ENCODE measurements at regions not wholly inside any gene's neighbourhood (a gene's known extent, or its start where the extent isn't known, plus 50 kb on each side); places are given as distances from the start of the nearest gene placed in this dataset.
"Not testable (repeated sequence)": the region's sequence is repeated elsewhere in the genome, so short reads cannot be mapped to it uniquely, and the experiment has no call there.

DNA sequence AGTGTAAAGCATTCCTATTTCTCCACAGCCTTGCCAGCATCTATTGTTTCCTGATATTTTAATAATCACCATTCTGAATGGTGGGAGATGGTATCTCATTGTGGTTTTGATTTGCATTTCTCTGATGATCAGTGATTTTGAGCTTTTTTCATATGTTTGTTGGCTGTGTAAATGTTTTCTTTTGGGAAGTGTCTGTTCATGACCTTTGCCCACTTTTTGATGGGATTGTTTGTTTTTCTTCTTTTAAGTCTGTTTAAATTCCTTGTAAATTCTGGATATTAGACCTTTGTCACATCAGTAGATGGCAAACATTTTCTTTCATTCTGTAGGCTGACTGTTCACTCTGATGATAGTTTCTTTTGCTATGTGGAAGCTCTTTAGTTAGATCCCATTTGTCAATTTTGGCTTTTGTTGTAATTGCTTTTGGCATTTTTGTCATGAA, 461.5 kb upstream of the GCFC2 start:
- TF ChIP-seq, protein P1, sequence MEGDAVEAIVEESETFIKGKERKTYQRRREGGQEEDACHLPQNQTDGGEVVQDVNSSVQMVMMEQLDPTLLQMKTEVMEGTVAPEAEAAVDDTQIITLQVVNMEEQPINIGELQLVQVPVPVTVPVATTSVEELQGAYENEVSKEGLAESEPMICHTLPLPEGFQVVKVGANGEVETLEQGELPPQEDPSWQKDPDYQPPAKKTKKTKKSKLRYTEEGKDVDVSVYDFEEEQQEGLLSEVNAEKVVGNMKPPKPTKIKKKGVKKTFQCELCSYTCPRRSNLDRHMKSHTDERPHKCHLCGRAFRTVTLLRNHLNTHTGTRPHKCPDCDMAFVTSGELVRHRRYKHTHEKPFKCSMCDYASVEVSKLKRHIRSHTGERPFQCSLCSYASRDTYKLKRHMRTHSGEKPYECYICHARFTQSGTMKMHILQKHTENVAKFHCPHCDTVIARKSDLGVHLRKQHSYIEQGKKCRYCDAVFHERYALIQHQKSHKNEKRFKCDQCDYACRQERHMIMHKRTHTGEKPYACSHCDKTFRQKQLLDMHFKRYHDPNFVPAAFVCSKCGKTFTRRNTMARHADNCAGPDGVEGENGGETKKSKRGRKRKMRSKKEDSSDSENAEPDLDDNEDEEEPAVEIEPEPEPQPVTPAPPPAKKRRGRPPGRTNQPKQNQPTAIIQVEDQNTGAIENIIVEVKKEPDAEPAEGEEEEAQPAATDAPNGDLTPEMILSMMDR (IDR thresholded peaks at IDR 0.05; ENCODE audit: low read depth, low read length, poor library complexity, severe bottlenecking) = not testable (repeated sequence)
- not testable (repeated sequence) for TF ChIP-seq EZH2phosphoT487 (IDR thresholded peaks at IDR 0.05; ENCODE audit: borderline replicate concordance, low read length)
